ENCODE measurements at regions not wholly inside any gene's neighbourhood (a gene's known extent, or its start where the extent isn't known, plus 50 kb on each side); places are given as distances from the start of the nearest gene placed in this dataset.

- TF ChIP-seq POLR2A (IDR thresholded peaks at IDR 0.05) (no peak), CTCF (IDR thresholded peaks at IDR 0.05) (no peak), EP300 (IDR thresholded peaks at IDR 0.05) (no peak)
These were observed 177.3 kb downstream of the PABPC4L start for GRCh38 chr4:134024251-134024650.

Measured in upper lobe of left lung (tissue), 4 donors.